ENCODE measurements at regions not wholly inside any gene's neighbourhood (a gene's known extent, or its start where the extent isn't known, plus 50 kb on each side); places are given as distances from the start of the nearest gene placed in this dataset.
"Not testable (repeated sequence)": the region's sequence is repeated elsewhere in the genome, so short reads cannot be mapped to it uniquely, and the experiment has no call there.

- FAIRE-seq: no peak
These were observed 236.9 kb downstream of the BCAS1 start for GRCh38 chr20:53833333-53834061.

- FAIRE-seq: no peak
These were observed 237.9 kb downstream of the BCAS1 start for GRCh38 chr20:53832499-53832898.

- peak; percentile 76 for FAIRE-seq
These were observed 238.2 kb upstream of the ZNF217 start for GRCh38 chr20:53831812-53832211.

GRCh38 chr20:53831228-53831627 is 237.6 kb upstream of the ZNF217 start:
- no peak for FAIRE-seq

- peak; percentile 99 for FAIRE-seq
These were observed 236.3 kb upstream of the ZNF217 start for GRCh38 chr20:53829724-53830521.

- no peak for FAIRE-seq
These were observed 235.7 kb upstream of the ZNF217 start for GRCh38 chr20:53829255-53829723.

- no peak for FAIRE-seq
These were observed 235.1 kb upstream of the ZNF217 start for GRCh38 chr20:53828682-53829254.

GRCh38 chr20:53828088-53828681 is 234.5 kb upstream of the ZNF217 start:
- peak; percentile 99 for FAIRE-seq

GRCh38 chr20:53827292-53828087 is 233.9 kb upstream of the ZNF217 start:
- peak; percentile 74 for FAIRE-seq

- FAIRE-seq: no peak
These were observed 233.1 kb upstream of the ZNF217 start for GRCh38 chr20:53826597-53827291.

- FAIRE-seq: no peak
These were observed 232.5 kb upstream of the ZNF217 start for GRCh38 chr20:53826090-53826489.

GRCh38 chr20:53825282-53825681 is 231.6 kb upstream of the ZNF217 start:
- FAIRE-seq: no peak

GRCh38 chr20:53824779-53825178 is 231.1 kb upstream of the ZNF217 start:
- FAIRE-seq: no peak

GRCh38 chr20:53823121-53823764 is 229.6 kb upstream of the ZNF217 start:
- no peak for FAIRE-seq

GRCh38 chr20:53822534-53822933 is 228.9 kb upstream of the ZNF217 start:
- FAIRE-seq: no peak

GRCh38 chr20:53819973-53820451 is 226.4 kb upstream of the ZNF217 start:
- no peak for FAIRE-seq

- FAIRE-seq: no peak
These were observed 225.0 kb upstream of the ZNF217 start for GRCh38 chr20:53818457-53819177.

GRCh38 chr20:53817513-53817912 is 223.9 kb upstream of the ZNF217 start:
- not testable (repeated sequence) for FAIRE-seq

GRCh38 chr20:53816872-53817398 is 223.3 kb upstream of the ZNF217 start:
- no peak for FAIRE-seq

GRCh38 chr20:53815509-53815908 is 221.9 kb upstream of the ZNF217 start:
- FAIRE-seq: peak; percentile 34
